ENCODE measurements at regions not wholly inside any gene's neighbourhood (a gene's known extent, or its start where the extent isn't known, plus 50 kb on each side); places are given as distances from the start of the nearest gene placed in this dataset.

GRCh38 chr7:18241543-18242231 lies 214.0 kb upstream of the PRPS1L1 start:
- ChIA-PET CTCF (no interaction called here), POLR2A (no interaction called here)
- no peak for TF ChIP-seq CTCF (IDR thresholded peaks at IDR 0.05; ENCODE audit: insufficient read depth, low read length, missing control alignments)
- H3K4me3 ChIP-seq (ENCODE audit: low read depth, low read length), result no peak overlapping the region
- no peak for DNase-seq (ENCODE audit: low read depth, low spot score)

- CTCF ChIA-PET, result no interaction called here
- POLR2A ChIA-PET, result no interaction called here
- no peak overlapping the region for H3K4me3 ChIP-seq (ENCODE audit: low read depth, low read length)
- DNase-seq (ENCODE audit: low read depth, low spot score), result no peak
- no peak for TF ChIP-seq CTCF (IDR thresholded peaks at IDR 0.05; ENCODE audit: insufficient read depth, low read length, missing control alignments)
Observed at GRCh38 chr7:18243731-18244130, 216.1 kb upstream of the PRPS1L1 start.

- ChIA-PET CTCF (no interaction called here), POLR2A (no interaction called here)
- no peak for DNase-seq (ENCODE audit: low read depth, low spot score)
- no peak for TF ChIP-seq CTCF (IDR thresholded peaks at IDR 0.05; ENCODE audit: insufficient read depth, low read length, missing control alignments)
- H3K4me3 ChIP-seq (ENCODE audit: low read depth, low read length), result no peak overlapping the region
Observed at GRCh38 chr7:18250133-18250532, 222.5 kb upstream of the PRPS1L1 start.

- POLR2A ChIA-PET, result no interaction called here
- no peak for TF ChIP-seq CTCF (IDR thresholded peaks at IDR 0.05; ENCODE audit: insufficient read depth, low read length, missing control alignments)
- no peak for DNase-seq (ENCODE audit: low read depth, low spot score)
- CTCF ChIA-PET, result no interaction called here
- H3K4me3 ChIP-seq (ENCODE audit: low read depth, low read length), result no peak overlapping the region
Observed at GRCh38 chr7:18257711-18258110, 230.1 kb upstream of the PRPS1L1 start.

DNA sequence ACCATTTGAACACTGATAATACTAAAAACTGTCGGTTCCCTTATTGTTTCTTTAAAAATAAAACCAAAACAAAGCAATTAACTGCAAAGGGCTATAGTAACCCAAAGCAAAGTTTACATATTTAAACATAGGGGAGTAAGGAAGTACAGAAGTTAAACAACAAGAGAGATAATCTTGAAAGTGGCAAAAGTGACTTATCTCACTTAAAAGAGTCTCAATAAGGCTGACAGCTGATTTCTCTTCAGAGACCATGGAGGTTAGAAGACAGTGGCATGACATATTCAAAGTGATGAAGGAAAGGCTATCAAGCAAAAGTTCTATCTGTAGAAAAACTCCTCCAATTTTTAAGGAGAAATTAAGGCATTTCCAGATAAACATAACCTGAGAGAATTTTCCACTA lies 233.5 kb upstream of the HDAC9 start:
- DNase-seq (ENCODE audit: low read depth, low spot score), result no peak
- POLR2A ChIA-PET, result no interaction called here
- CTCF ChIA-PET, result no interaction called here
- no peak for TF ChIP-seq CTCF (IDR thresholded peaks at IDR 0.05; ENCODE audit: insufficient read depth, low read length, missing control alignments)
- no peak overlapping the region for H3K4me3 ChIP-seq (ENCODE audit: low read depth, low read length)

- no peak overlapping the region for H3K4me3 ChIP-seq (ENCODE audit: low read depth, low read length)
- no peak for DNase-seq (ENCODE audit: low read depth, low spot score)
- POLR2A ChIA-PET, result no interaction called here
- CTCF ChIA-PET, result no interaction called here
- TF ChIP-seq CTCF (IDR thresholded peaks at IDR 0.05; ENCODE audit: insufficient read depth, low read length, missing control alignments), result no peak
Observed at GRCh38 chr7:18265611-18266281, 229.8 kb upstream of the HDAC9 start.

Data from AG04449 (cell line).